ENCODE measurements at regions not wholly inside any gene's neighbourhood (a gene's known extent, or its start where the extent isn't known, plus 50 kb on each side); places are given as distances from the start of the nearest gene placed in this dataset.

GRCh38 chr14:98379830-98380229 lies 892.2 kb downstream of the BCL11B start:
- CTCF ChIA-PET = no interaction called here
- ATAC-seq (ENCODE audit: low read depth) (no peak), DNase-seq (no peak)
- intact Hi-C loops (cut with micrococcal nuclease) = no loop called here
- Mint-ChIP-seq H3K36me3 (ENCODE audit: low read depth) (no peaks in the 10 kb centered on the region), H3K4me3 (no peak overlapping the region), H3K9me3 (peaks cover 10% of the 10 kb centered on the region), H3K27ac (no peak overlapping the region), H3K4me1 (no peaks in the 10 kb centered on the region), H3K27me3 (no peaks in the 10 kb centered on the region)
- no peak for TF ChIP-seq CTCF (IDR thresholded peaks at IDR 0.05)
- POLR2A ChIA-PET = no interaction called here

DNA sequence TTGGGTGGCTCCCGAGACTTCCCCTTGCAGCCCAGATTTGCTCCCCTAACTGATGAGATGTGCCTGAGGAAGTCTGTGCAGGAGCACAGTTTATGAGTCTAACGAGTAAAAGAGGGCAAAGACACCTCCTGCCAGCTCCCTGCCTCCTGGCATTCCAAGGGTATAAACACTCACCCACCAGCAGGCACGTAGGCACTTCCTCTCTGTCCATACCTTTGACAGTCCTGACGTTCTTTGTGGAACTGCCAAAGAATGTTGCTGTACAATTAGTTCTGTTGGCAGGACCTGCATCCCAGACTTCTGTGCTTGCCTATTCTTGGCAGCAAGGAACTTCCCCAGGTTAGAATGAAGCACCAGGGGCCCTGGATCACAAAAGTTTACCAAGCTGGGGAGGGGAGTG lies 889.3 kb downstream of the BCL11B start:
- ATAC-seq (ENCODE audit: low read depth) = no peak
- no peak for DNase-seq
- Mint-ChIP-seq H3K36me3 (ENCODE audit: low read depth) (no peaks in the 10 kb centered on the region), H3K27me3 (no peaks in the 10 kb centered on the region), H3K4me1 (no peaks in the 10 kb centered on the region), H3K27ac (no peak overlapping the region), H3K4me3 (no peak overlapping the region), H3K9me3 (peaks cover 10% of the 10 kb centered on the region)
- TF ChIP-seq CTCF (IDR thresholded peaks at IDR 0.05) = no peak
- intact Hi-C loops (cut with micrococcal nuclease) = no loop called here
- ChIA-PET CTCF (no interaction called here), POLR2A (no interaction called here)

- Mint-ChIP-seq H3K36me3 (ENCODE audit: low read depth) (no peaks in the 10 kb centered on the region), H3K27me3 (no peaks in the 10 kb centered on the region), H3K9me3 (peaks cover 10% of the 10 kb centered on the region), H3K4me3 (no peak overlapping the region), H3K27ac (no peak overlapping the region), H3K4me1 (no peaks in the 10 kb centered on the region)
- intact Hi-C loops (cut with micrococcal nuclease) = no loop called here
- CTCF ChIA-PET = no interaction called here
- no peak for ATAC-seq (ENCODE audit: low read depth)
- POLR2A ChIA-PET = no interaction called here
- no peak for DNase-seq
- TF ChIP-seq CTCF (IDR thresholded peaks at IDR 0.05) = no peak
Measured at GRCh38 chr14:98385851-98386250, 886.1 kb downstream of the BCL11B start.

- ATAC-seq (ENCODE audit: low read depth) (no peak), DNase-seq (no peak)
- H3K27me3 Mint-ChIP-seq = no peaks in the 10 kb centered on the region
- no peak for TF ChIP-seq CTCF (IDR thresholded peaks at IDR 0.05)
- no peak overlapping the region for H3K27ac Mint-ChIP-seq
- H3K36me3 Mint-ChIP-seq (ENCODE audit: low read depth) = no peaks in the 10 kb centered on the region
- intact Hi-C loops (cut with micrococcal nuclease) = no loop called here
- H3K4me1 Mint-ChIP-seq = no peaks in the 10 kb centered on the region
- ChIA-PET POLR2A (no interaction called here), CTCF (no interaction called here)
- H3K9me3 Mint-ChIP-seq = peaks cover 5% of the 10 kb centered on the region
- H3K4me3 Mint-ChIP-seq = no peak overlapping the region
Measured at GRCh38 chr14:98391061-98391460, 880.9 kb downstream of the BCL11B start.

DNA sequence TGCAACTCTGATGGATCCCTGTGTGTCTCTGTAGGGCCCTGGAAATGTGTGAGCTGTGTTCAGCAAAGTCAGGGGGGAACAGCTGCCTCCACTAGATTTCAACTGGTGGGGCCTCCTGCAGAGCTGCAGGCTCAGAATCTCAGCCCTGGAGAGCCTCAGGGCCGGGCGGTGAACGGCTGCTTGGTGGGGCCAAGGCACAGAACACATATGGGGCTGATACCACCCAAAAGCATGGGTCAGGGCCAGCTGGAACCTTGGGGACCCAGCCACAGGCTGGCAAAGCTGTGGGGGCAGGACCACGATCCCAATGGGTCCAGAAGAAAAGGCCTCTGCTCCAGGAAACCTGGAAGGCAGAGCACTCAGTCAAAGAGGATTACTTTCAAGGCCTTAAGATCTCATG lies 878.5 kb downstream of the BCL11B start:
- intact Hi-C loops (cut with micrococcal nuclease) = no loop called here
- ATAC-seq (ENCODE audit: low read depth) = no peak
- Mint-ChIP-seq H3K9me3 (peaks cover 2% of the 10 kb centered on the region), H3K4me3 (no peak overlapping the region), H3K27ac (no peak overlapping the region), H3K36me3 (ENCODE audit: low read depth) (no peaks in the 10 kb centered on the region), H3K27me3 (no peaks in the 10 kb centered on the region), H3K4me1 (no peaks in the 10 kb centered on the region)
- no peak for DNase-seq
- TF ChIP-seq CTCF (IDR thresholded peaks at IDR 0.05) = no peak
- CTCF ChIA-PET = no interaction called here
- POLR2A ChIA-PET = no interaction called here

All from activated B cell treated with CpG ODN at 0.5 μM for 24 hours (primary cell).